Right lobe of liver (tissue), 6 donors: ENCODE measurements at regions not wholly inside any gene's neighbourhood (a gene's known extent, or its start where the extent isn't known, plus 50 kb on each side); places are given as distances from the start of the nearest gene placed in this dataset.

ENCODE experiments used
- ATAC-seq, 4 donors: fragments of 200-7000 bp; cut with Tn5 transposase; one replicate each; pipeline ENCODE4 v1.9.1; 2020; ENCODE audit warnings: mild to moderate bottlenecking in 4 of 4, moderate library complexity in 4 of 4
- DNase-seq, 3 donors: peaks; one replicate each; pipeline ENCODE4 v3.0.0-alpha.2; 2020
- H3K27ac ChIP-seq, 3 donors: fragments of 200-600 bp; one replicate each; pipeline ENCODE4 v1.8.0; 2022
- H3K27me3 ChIP-seq, 2 donors: fragments of 200-600 bp; one replicate each; pipeline ENCODE4 v1.8.0; 2022
- H3K36me3 ChIP-seq, 4 donors: fragments of 200-600 bp; sonication (generic) in 1 of 4; one replicate each; pipeline versions ENCODE4 v1.5.1 to v1.8.0; 2017 to 2022; ENCODE audit warnings: control low read depth in 1 of 4
- H3K4me1 ChIP-seq, 4 donors: fragments of 200-600 bp; sonication (generic) in 1 of 4; one replicate each; pipeline versions ENCODE4 v1.5.1 to v1.8.0; 2017 to 2022; ENCODE audit warnings: control low read depth in 1 of 4
- H3K4me3 ChIP-seq, 3 donors: fragments of 200-600 bp; one replicate each; pipeline ENCODE4 v1.8.0; 2022
- H3K9me3 ChIP-seq, 4 donors: fragments of 200-600 bp; sonication (generic) in 1 of 4; one replicate each; pipeline versions ENCODE4 v1.5.1 to v1.8.0; 2017 to 2022; ENCODE audit warnings: control low read depth in 1 of 4
- CTCF ChIP-seq, 4 donors: fragments of 200-600 bp in 3 of 4; fragments of 450-650 bp in 1 of 4; IDR thresholded peaks; one replicate each; pipeline versions ENCODE4 v1.5.1 to v1.8.0; 2016 to 2022; ENCODE audit warnings: antibody characterized with exemption in 4 of 4, mild to moderate bottlenecking in 2 of 4
- POLR2A ChIP-seq: fragments of 450-650 bp; IDR thresholded peaks from one replicate; pipeline ENCODE4 v1.6.1; 2017; ENCODE audit warnings: antibody characterized with exemption, mild to moderate bottlenecking
- WGBS: methylation state at CpG from one replicate; pipeline ENCODE4 v1.1.6; 2018; ENCODE audit warnings: low coverage, low lambda C conversion rate; ENCODE audit not compliant: insufficient coverage; ENCODE audit errors: missing lambda C conversion rate; 5-methylcytosine and 5-hydroxymethylcytosine counted together
- intact Hi-C, 2 donors: fragments of 100-400 bp; cut with DNase I; formaldehyde crosslinking; loops; one replicate each; pipeline versions ENCODE4 v1.11.2 to v1.14.1; 2022
- donor health status: DM: no; HTN: yes; CAD: no.
- donor health status: DM: no; HTN: no; CAD: no.
- donor health status: DM: no; HTN: no; CAD: no.
- donor health status: DM: no; HTN: yes; CAD: no.
- donor health status: DM: no; HTN: yes; CAD: no.

GRCh38 chr10:91082447-91082846 is 138.0 kb upstream of the PCGF5 start:
- H3K27ac ChIP-seq: no peak overlapping the region
- intact Hi-C loops: no loop called here
- H3K27me3 ChIP-seq: no peaks in the 10 kb centered on the region
- H3K36me3 ChIP-seq: no peaks in the 10 kb centered on the region
- no peak overlapping the region for H3K4me3 ChIP-seq
- TF ChIP-seq CTCF (IDR thresholded peaks at IDR 0.05): no peak
- no peak for TF ChIP-seq POLR2A
- no peak for DNase-seq
- no peak for ATAC-seq
- 76% methylated on average over 7 of the region's 7 CpGs for WGBS
- no peaks in the 10 kb centered on the region for H3K9me3 ChIP-seq
- H3K4me1 ChIP-seq: peaks cover 0 to 4% (median 0%) of the 10 kb centered on the region in 4 donors

GRCh38 chr10:91088300-91089140 is 131.9 kb upstream of the PCGF5 start:
- ATAC-seq: peak; percentile 62 to 77 (median 68)

GRCh38 chr10:91090761-91091529 is 129.5 kb upstream of the PCGF5 start:
- intact Hi-C loops: no loop called here
- DNase-seq: no peak
- H3K36me3 ChIP-seq: no peaks in the 10 kb centered on the region
- no peak overlapping the region for H3K4me3 ChIP-seq
- no peaks in the 10 kb centered on the region for H3K4me1 ChIP-seq
- no peaks in the 10 kb centered on the region for H3K9me3 ChIP-seq
- TF ChIP-seq POLR2A (no peak), CTCF (IDR thresholded peaks at IDR 0.05) (peak in 3 of 4 donors; percentile 10 to 21 (median 14))
- peak; percentile 36 to 55 (median 46) for ATAC-seq
- WGBS: 68% methylated on average over 5 of the region's 5 CpGs
- H3K27me3 ChIP-seq: no peaks in the 10 kb centered on the region
- H3K27ac ChIP-seq: no peak overlapping the region

More at GRCh38 chr10:91088300-91089140, 131.9 kb upstream of the PCGF5 start:
- 34% methylated on average over 6 of the region's 7 CpGs for WGBS
- no peak overlapping the region for H3K27ac ChIP-seq
- H3K4me1 ChIP-seq: no peaks in the 10 kb centered on the region
- H3K9me3 ChIP-seq: no peaks in the 10 kb centered on the region
- no peaks in the 10 kb centered on the region for H3K27me3 ChIP-seq
- no peak for TF ChIP-seq POLR2A
- peak; percentile 23 to 35 (median 31) for TF ChIP-seq CTCF (IDR thresholded peaks at IDR 0.05)
- H3K36me3 ChIP-seq: no peaks in the 10 kb centered on the region
- intact Hi-C loops: no loop called here
- no peak overlapping the region for H3K4me3 ChIP-seq
- DNase-seq: no peak

- intact Hi-C loops: no loop called here
- no peaks in the 10 kb centered on the region for H3K9me3 ChIP-seq
- H3K4me3 ChIP-seq: no peak overlapping the region
- ATAC-seq (peak in 3 of 4 donors; percentile 36 to 73 (median 42)), DNase-seq (no peak)
- no peak overlapping the region for H3K27ac ChIP-seq
- TF ChIP-seq POLR2A: no peak
- no peak for TF ChIP-seq CTCF (IDR thresholded peaks at IDR 0.05)
- H3K27me3 ChIP-seq: no peaks in the 10 kb centered on the region
- WGBS: 42% methylated on average over 2 of the region's 2 CpGs
- H3K36me3 ChIP-seq: no peaks in the 10 kb centered on the region
- no peaks in the 10 kb centered on the region for H3K4me1 ChIP-seq
These were observed 128.7 kb upstream of the PCGF5 start for GRCh38 chr10:91091780-91092179.
